ENCODE measurements at regions not wholly inside any gene's neighbourhood (a gene's known extent, or its start where the extent isn't known, plus 50 kb on each side); places are given as distances from the start of the nearest gene placed in this dataset.

GRCh38 chr4:176601124-176601523, 191.6 kb downstream of the VEGFC start:
- H2AFZ ChIP-seq (ENCODE audit: low read depth, low read length): peak overlapping the region; percentile 7
- FAIRE-seq: no peak
- H3K27ac Mint-ChIP-seq (ENCODE audit: unreplicated experiment): no peak overlapping the region

GRCh38 chr4:176607807-176608206, 184.9 kb downstream of the VEGFC start:
- Mint-ChIP-seq H3K27ac (ENCODE audit: unreplicated experiment) (no peak overlapping the region), H3K36me3 (ENCODE audit: low read depth, unreplicated experiment) (no peaks in the 10 kb centered on the region), H3K9me3 (ENCODE audit: unreplicated experiment) (peaks cover 1% of the 10 kb centered on the region), H3K4me1 (ENCODE audit: low read depth, unreplicated experiment) (no peaks in the 10 kb centered on the region), H3K27me3 (ENCODE audit: low read depth, unreplicated experiment) (no peaks in the 10 kb centered on the region), H3K4me3 (ENCODE audit: unreplicated experiment) (no peak overlapping the region)
- TF ChIP-seq EZH2 (IDR thresholded peaks at IDR 0.05; ENCODE audit: insufficient read depth, low read length) (no peak), CTCF (IDR thresholded peaks at IDR 0.05; ENCODE audit: insufficient read depth, low read depth, low read length) (no peak)
- Histone ChIP-seq H3K36me3 (ENCODE audit: insufficient read depth, low read length) (no peaks in the 10 kb centered on the region), H3K4me3 (ENCODE audit: insufficient read depth, low read depth, low read length) (no peak overlapping the region), H2AFZ (ENCODE audit: low read depth, low read length) (no peak overlapping the region), H3K27ac (ENCODE audit: low read depth, low read length) (no peak overlapping the region), H3K79me2 (ENCODE audit: insufficient read depth, low read length) (no peaks in the 10 kb centered on the region), H3K9me3 (ENCODE audit: insufficient read depth, low read depth, low read length) (no peaks in the 10 kb centered on the region), H3K27me3 (ENCODE audit: insufficient read depth, low read length) (no peaks in the 10 kb centered on the region), H3K4me2 (ENCODE audit: low read length) (no peak overlapping the region), H4K20me1 (ENCODE audit: insufficient read depth, low read length) (no peaks in the 10 kb centered on the region), H3K4me1 (ENCODE audit: insufficient read depth, low read length) (no peaks in the 10 kb centered on the region), H3K9ac (ENCODE audit: low read length) (no peak overlapping the region)
- FAIRE-seq (no peak), DNase-seq (ENCODE audit: low read depth) (no peak)

More at GRCh38 chr4:176601124-176601523, 191.6 kb downstream of the VEGFC start:
- Mint-ChIP-seq H3K4me3 (ENCODE audit: unreplicated experiment) (no peak overlapping the region), H3K36me3 (ENCODE audit: low read depth, unreplicated experiment) (no peaks in the 10 kb centered on the region), H3K9me3 (ENCODE audit: unreplicated experiment) (no peaks in the 10 kb centered on the region), H3K4me1 (ENCODE audit: low read depth, unreplicated experiment) (peaks cover 2% of the 10 kb centered on the region), H3K27me3 (ENCODE audit: low read depth, unreplicated experiment) (no peaks in the 10 kb centered on the region)
- H3K9ac ChIP-seq (ENCODE audit: low read length): peak overlapping the region; percentile 52
- H3K9me3 ChIP-seq (ENCODE audit: insufficient read depth, low read depth, low read length): no peaks in the 10 kb centered on the region
- peak overlapping the region; percentile 58 for H3K4me2 ChIP-seq (ENCODE audit: low read length)
- H4K20me1 ChIP-seq (ENCODE audit: insufficient read depth, low read length): no peaks in the 10 kb centered on the region
- no peaks in the 10 kb centered on the region for H3K4me1 ChIP-seq (ENCODE audit: insufficient read depth, low read length)
- H3K79me2 ChIP-seq (ENCODE audit: insufficient read depth, low read length): no peaks in the 10 kb centered on the region
- DNase-seq (ENCODE audit: low read depth): peak; percentile 68
- no peaks in the 10 kb centered on the region for H3K36me3 ChIP-seq (ENCODE audit: insufficient read depth, low read length)
- no peaks in the 10 kb centered on the region for H3K27me3 ChIP-seq (ENCODE audit: insufficient read depth, low read length)
- no peak for TF ChIP-seq EZH2 (IDR thresholded peaks at IDR 0.05; ENCODE audit: insufficient read depth, low read length)
- no peak for TF ChIP-seq CTCF (IDR thresholded peaks at IDR 0.05; ENCODE audit: insufficient read depth, low read depth, low read length)
- H3K4me3 ChIP-seq (ENCODE audit: insufficient read depth, low read depth, low read length): no peak overlapping the region
- peak overlapping the region; percentile 50 for H3K27ac ChIP-seq (ENCODE audit: low read depth, low read length)

- Histone ChIP-seq H4K20me1 (ENCODE audit: insufficient read depth, low read length) (no peaks in the 10 kb centered on the region), H2AFZ (ENCODE audit: low read depth, low read length) (no peak overlapping the region), H3K4me2 (ENCODE audit: low read length) (no peak overlapping the region), H3K27me3 (ENCODE audit: insufficient read depth, low read length) (no peaks in the 10 kb centered on the region), H3K9me3 (ENCODE audit: insufficient read depth, low read depth, low read length) (no peaks in the 10 kb centered on the region), H3K27ac (ENCODE audit: low read depth, low read length) (no peak overlapping the region), H3K9ac (ENCODE audit: low read length) (no peak overlapping the region), H3K36me3 (ENCODE audit: insufficient read depth, low read length) (no peaks in the 10 kb centered on the region), H3K4me3 (ENCODE audit: insufficient read depth, low read depth, low read length) (no peak overlapping the region), H3K4me1 (ENCODE audit: insufficient read depth, low read length) (no peaks in the 10 kb centered on the region), H3K79me2 (ENCODE audit: insufficient read depth, low read length) (no peaks in the 10 kb centered on the region)
- DNase-seq (ENCODE audit: low read depth) (no peak), FAIRE-seq (no peak)
- H3K4me3 Mint-ChIP-seq (ENCODE audit: unreplicated experiment): no peak overlapping the region
- H3K36me3 Mint-ChIP-seq (ENCODE audit: low read depth, unreplicated experiment): no peaks in the 10 kb centered on the region
- no peaks in the 10 kb centered on the region for H3K4me1 Mint-ChIP-seq (ENCODE audit: low read depth, unreplicated experiment)
- H3K9me3 Mint-ChIP-seq (ENCODE audit: unreplicated experiment): peaks cover 1% of the 10 kb centered on the region
- H3K27me3 Mint-ChIP-seq (ENCODE audit: low read depth, unreplicated experiment): no peaks in the 10 kb centered on the region
- no peak overlapping the region for H3K27ac Mint-ChIP-seq (ENCODE audit: unreplicated experiment)
- no peak for TF ChIP-seq CTCF (IDR thresholded peaks at IDR 0.05; ENCODE audit: insufficient read depth, low read depth, low read length)
- no peak for TF ChIP-seq EZH2 (IDR thresholded peaks at IDR 0.05; ENCODE audit: insufficient read depth, low read length)
Measured at GRCh38 chr4:176608346-176608745, 184.4 kb downstream of the VEGFC start.

Measured in astrocyte (in vitro differentiated cells and primary cell).